ENCODE measurements at regions not wholly inside any gene's neighbourhood (a gene's known extent, or its start where the extent isn't known, plus 50 kb on each side); places are given as distances from the start of the nearest gene placed in this dataset.

DNA sequence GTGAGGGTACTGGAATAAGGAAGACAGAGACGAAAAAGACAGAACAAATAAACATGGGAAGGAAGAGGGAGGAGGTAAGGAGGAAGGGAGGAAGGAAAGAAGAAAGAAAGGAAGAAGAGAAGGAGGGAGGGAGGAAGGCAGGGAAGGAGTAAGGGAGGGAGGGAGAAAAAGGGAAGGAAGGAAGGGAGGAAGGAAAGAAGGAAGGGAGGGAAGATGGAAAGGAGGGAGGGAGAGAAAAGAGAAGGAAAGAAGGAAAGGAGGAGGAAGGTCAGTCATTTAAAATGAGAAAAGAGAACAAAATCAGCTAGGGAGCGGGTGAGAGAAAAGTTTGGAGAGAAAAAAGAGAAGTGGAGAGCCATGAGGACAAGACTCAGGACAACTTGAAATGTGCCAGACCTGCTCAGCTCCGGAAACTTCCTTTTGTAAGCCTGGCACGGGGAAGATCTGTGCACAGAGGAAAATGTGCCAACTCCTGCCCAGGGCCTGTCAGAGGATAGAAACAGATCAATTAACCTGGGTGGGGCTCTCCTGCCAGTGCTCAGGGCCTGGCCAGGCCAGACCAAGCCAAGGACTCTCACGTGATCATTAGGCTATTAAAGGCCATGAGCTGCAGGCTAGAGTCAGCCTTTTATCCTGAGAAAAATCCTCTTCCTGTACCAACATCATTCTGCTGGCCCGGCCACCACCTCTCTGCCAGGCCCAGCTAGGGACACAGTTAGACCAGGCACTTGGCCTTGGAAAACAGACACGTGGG, 50.1 kb upstream of the BCL6 start:
- Mint-ChIP-seq H3K36me3 (ENCODE audit: low read depth) (peaks cover 53% of the 10 kb centered on the region), H3K27ac (peak overlapping the region; percentile 25), H3K4me3 (no peak overlapping the region), H3K27me3 (no peaks in the 10 kb centered on the region), H3K4me1 (peaks cover 47% of the 10 kb centered on the region), H3K9me3 (peaks cover 18% of the 10 kb centered on the region)
- intact Hi-C loops (cut with micrococcal nuclease) = no loop called here
- no peak for DNase-seq

DNA sequence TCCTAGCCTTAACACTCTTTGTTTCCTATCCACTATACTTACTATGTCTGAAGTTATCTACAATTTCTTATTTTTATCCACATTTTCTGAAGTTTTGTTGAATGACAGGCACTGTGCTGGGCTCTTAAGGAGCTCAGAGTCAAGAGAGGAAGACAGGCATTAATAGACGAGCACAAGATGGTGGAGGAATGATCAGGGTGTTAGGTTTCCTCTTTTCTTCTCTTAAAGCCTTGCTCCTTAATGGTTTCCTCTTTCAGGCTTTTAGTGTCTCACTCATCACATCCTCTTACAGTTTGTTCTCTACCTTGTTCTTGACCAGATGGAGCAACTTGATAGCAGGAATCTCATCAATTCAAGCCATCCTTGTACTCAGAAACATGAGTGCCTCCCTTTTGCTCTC, 52.9 kb upstream of the BCL6 start:
- Mint-ChIP-seq H3K4me1 (peaks cover 66% of the 10 kb centered on the region), H3K9me3 (peaks cover 20% of the 10 kb centered on the region), H3K27ac (peak overlapping the region; percentile 97), H3K4me3 (peak overlapping the region; percentile 36), H3K36me3 (ENCODE audit: low read depth) (peaks cover 35% of the 10 kb centered on the region), H3K27me3 (no peaks in the 10 kb centered on the region)
- DNase-seq = no peak
- intact Hi-C loops (cut with micrococcal nuclease) = no loop called here

DNA sequence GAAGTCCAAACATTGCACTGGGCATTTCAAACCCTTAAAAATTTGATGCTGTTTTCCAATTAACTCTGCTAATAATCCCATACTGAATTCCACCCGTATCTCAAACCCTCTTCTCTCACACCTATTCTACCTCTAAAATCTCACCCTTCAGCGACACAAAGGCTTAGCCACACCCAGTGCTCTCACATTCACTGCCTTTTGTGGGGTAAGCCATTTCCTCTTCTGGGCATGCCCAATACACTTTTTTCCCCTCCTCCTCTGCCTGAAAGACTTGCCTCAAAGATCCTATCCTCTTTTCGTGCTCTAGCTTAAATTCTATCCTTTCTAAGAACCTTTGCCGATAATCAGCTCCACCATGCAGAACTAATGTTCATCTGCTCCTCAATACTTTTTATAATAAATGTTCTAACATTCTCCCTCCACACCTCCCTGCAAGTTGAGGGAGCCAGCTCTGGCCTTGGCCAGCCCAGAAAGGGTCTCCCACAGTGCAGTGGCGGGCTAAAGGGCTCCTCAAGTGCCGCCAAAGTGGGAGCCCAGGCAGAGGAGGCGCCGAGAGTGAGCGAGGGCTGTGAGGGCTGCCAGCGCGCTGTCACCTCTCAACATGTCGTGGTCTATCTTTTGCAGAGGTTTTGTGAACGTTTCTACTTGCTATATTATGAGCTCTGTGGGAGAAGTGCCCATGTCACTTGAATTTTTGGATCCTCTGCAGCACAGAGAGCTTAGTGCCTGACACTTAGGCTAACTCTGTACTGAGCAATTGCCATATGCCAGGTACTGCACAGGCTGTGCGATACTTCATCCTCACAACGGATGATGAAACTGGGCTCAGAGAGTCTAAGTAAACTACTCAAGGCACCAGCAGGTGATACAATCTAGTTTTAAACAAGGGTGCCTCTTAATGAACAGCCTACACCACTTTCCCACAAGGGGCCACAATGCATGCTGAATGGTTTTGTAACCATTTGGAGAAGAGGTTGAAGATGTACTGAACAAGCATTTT, 53.6 kb upstream of the BCL6 start:
- H3K27me3 Mint-ChIP-seq = no peaks in the 10 kb centered on the region
- H3K27ac Mint-ChIP-seq = peak overlapping the region; percentile 97
- H3K36me3 Mint-ChIP-seq (ENCODE audit: low read depth) = peaks cover 31% of the 10 kb centered on the region

DNA sequence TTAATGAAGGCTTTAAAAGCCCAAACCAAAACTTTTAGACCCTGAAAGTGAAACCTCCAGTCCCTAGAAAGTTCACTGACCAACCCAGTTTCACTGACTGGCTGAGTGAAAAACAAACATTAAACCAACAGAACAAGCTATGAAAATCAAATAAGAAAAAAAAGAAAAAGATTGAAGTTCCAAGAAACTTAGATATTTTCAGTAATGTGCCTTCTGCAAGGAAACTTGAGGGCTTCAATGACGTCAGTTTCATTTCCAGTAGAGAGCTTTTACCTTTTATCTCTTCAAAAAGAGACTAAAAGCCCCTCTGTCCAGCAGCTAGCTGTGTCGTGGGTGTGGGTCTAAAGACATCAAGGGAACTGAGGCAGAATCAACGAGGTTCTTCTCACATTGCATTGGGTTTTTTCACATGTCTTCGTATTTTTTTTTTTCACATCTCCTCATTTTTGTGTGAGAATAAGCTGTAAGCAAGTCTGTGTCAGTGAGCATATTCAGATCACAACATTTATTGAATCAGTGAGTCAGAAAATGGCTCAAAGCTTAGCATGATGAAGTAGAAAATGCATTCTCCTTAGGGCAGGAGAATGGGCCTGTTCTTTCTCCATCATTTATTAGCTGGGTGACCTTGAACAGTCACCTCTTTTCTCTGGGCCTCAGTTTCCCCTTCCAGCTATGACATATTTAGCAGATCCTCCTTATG, 54.8 kb upstream of the BCL6 start:
- H3K9me3 Mint-ChIP-seq = peaks cover 12% of the 10 kb centered on the region
- peak; percentile 84 for DNase-seq
- H3K4me3 Mint-ChIP-seq = peak overlapping the region; percentile 36
- H3K27me3 Mint-ChIP-seq = no peaks in the 10 kb centered on the region
- intact Hi-C loops (cut with micrococcal nuclease) = loop anchor here (2.0 to 10.0 kb wide), 8 partner anchors 71 to 925 kb away; partner anchors contain the start of gene LPP
- peaks cover 79% of the 10 kb centered on the region for H3K4me1 Mint-ChIP-seq
- H3K36me3 Mint-ChIP-seq (ENCODE audit: low read depth) = peaks cover 21% of the 10 kb centered on the region
- peak overlapping the region; percentile 97 for H3K27ac Mint-ChIP-seq

More for the DNA sequence above, 53.6 kb upstream of the BCL6 start:
- intact Hi-C loops (cut with micrococcal nuclease) = no loop called here
- peaks cover 70% of the 10 kb centered on the region for H3K4me1 Mint-ChIP-seq
- peaks cover 20% of the 10 kb centered on the region for H3K9me3 Mint-ChIP-seq
- peak overlapping the region; percentile 36 for H3K4me3 Mint-ChIP-seq
- peak; percentile 86 for DNase-seq

DNA sequence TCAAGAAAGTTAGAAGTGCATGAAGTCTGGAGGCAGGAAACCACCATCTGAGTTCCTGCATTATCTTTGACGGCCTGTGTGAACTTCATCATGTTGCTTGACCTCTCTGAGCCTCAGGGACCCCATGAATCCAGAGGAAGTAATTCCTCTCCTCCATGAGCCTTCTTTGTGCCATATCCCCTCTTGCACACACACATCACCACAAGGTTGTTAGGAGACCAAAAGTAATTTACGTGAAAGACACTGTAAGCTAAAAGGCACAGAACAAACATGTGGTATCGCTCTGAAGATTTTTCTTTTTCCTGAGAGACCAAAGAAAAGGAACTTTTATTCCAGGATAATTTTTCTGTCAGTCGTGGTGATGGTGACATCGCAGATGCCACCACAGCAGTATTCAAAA, 55.9 kb upstream of the BCL6 start:
- Mint-ChIP-seq H3K36me3 (ENCODE audit: low read depth) (peaks cover 20% of the 10 kb centered on the region), H3K4me3 (peak overlapping the region; percentile 36), H3K9me3 (peaks cover 16% of the 10 kb centered on the region), H3K27ac (peak overlapping the region; percentile 97), H3K4me1 (peaks cover 84% of the 10 kb centered on the region), H3K27me3 (no peaks in the 10 kb centered on the region)
- DNase-seq = peak; percentile 62
- intact Hi-C loops (cut with micrococcal nuclease) = loop anchor here (2.0 to 10.0 kb wide), 8 partner anchors 70 to 924 kb away; partner anchors contain the start of gene LPP

DNA sequence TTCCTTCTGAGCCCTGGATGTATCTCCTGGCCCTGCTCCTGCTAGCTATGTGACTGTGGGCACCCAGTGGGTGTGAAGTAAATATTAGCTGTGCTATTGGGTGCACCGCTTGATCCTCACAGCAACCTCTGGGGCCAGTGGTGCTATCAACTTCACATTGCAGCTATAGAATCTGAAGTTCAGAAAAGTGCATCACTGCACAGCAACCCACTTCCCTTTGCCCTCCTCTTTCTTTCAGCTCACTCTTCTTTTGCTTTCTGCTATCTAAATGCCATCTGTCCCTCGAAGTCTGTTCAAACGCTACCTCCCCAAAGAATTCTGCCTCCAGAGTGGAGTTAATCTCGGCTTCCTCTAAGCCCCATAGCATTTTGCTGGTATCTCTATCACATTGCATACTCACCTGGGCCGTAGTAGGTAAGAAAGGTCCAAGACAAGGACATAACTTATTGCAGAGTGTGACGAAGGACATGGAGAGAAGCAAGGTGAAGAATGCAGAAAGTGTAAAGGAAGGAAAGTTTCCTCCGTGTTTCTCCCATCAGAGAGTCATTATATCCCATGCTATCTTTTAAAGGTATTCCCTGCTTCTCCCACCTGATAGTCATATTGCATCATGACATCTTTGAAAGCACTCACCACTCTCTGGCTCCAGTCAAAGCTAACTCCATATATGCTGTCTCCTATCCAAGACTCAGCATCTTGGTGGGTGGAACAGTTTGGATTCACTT, 57.1 kb upstream of the BCL6 start:
- Mint-ChIP-seq H3K36me3 (ENCODE audit: low read depth) (peaks cover 17% of the 10 kb centered on the region), H3K27me3 (no peaks in the 10 kb centered on the region), H3K27ac (peak overlapping the region; percentile 97), H3K4me1 (peaks cover 89% of the 10 kb centered on the region), H3K4me3 (peak overlapping the region; percentile 36), H3K9me3 (peaks cover 22% of the 10 kb centered on the region)
- DNase-seq = peak; percentile 74
- intact Hi-C loops (cut with micrococcal nuclease) = loop anchor here (1.0 to 10.0 kb wide), 12 partner anchors 25 to 1114 kb away; partner anchors contain the start of genes BCL6 and LPP

DNA sequence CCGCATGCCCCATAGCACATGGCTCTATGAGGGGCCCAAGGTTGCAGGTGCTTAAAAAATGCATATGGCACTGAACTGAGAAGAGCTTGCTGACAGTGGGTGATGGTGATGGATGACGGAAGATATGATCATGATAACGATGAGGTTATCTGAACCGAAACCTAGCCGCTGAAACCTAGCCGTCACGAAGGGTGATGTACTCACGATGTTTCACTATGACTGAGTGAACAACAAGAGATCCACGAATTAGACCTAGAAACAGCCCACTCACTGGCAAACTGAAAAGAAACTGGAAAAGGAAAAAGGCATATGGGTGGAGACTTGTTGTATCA, 57.6 kb upstream of the BCL6 start:
- peaks cover 90% of the 10 kb centered on the region for H3K4me1 Mint-ChIP-seq
- H3K27ac Mint-ChIP-seq = peak overlapping the region; percentile 97
- intact Hi-C loops (cut with micrococcal nuclease) = loop anchor here (1.0 to 10.0 kb wide), 14 partner anchors 26 to 1114 kb away; partner anchors contain the start of genes BCL6 and LPP
- peak; percentile 94 for DNase-seq
- H3K27me3 Mint-ChIP-seq = no peaks in the 10 kb centered on the region
- H3K36me3 Mint-ChIP-seq (ENCODE audit: low read depth) = peaks cover 15% of the 10 kb centered on the region
- peaks cover 20% of the 10 kb centered on the region for H3K9me3 Mint-ChIP-seq
- peak overlapping the region; percentile 36 for H3K4me3 Mint-ChIP-seq

DNA sequence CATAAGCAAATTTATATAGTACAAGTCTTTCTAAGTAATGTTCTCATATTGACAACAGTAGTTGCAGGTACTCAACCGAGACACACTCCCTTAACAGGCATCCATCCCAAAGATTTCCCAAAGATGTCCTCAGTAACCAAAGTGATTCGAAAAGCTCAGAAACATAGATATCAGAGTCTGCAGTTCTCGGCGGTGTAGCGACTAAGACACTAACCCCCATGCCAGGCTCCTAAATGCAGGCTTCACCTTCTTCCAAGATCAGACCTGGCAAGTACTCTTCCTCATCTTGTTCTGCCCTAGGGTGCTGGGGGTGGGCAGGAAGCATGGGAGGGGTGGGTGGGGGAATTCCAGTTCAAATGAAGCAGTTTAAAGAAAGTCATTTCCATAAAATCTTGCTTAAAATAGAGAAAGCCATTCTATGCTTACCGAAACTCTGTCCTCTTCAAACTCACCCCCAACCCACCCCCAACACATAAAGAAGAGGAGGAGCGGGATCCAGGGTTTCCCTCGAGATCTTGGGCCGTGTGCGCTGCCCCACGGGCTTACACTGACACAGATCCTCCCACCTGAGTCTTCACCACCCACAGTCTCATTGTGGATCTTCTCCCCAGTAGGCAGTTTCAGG, 59.0 kb upstream of the BCL6 start:
- peak; percentile 70 for DNase-seq

DNA sequence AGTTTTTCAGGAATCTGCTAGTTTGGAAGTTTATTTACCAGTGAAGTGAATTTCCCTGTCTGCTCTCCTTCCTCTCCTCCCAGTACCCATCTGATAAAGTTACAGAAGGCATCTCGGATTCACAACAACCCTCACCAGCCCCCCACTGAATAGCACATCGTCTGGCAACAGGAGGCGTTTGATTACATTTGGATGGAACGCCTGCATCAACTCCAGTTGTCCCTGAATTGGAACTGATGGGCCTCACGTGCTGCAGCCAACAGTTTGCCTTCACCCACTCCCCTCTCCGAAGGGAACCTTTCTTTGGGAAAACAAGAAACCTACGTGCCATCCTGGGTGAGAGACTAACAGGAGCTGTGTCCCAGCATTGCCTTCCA, 59.5 kb upstream of the BCL6 start:
- Mint-ChIP-seq H3K27ac (peak overlapping the region; percentile 90), H3K27me3 (no peaks in the 10 kb centered on the region), H3K4me3 (peak overlapping the region; percentile 43), H3K9me3 (peaks cover 18% of the 10 kb centered on the region), H3K4me1 (peaks cover 76% of the 10 kb centered on the region), H3K36me3 (ENCODE audit: low read depth) (peaks cover 11% of the 10 kb centered on the region)
- DNase-seq = peak; percentile 62
- intact Hi-C loops (cut with micrococcal nuclease) = loop anchor here (5.0 to 10.0 kb wide), 8 partner anchors 48 to 920 kb away; partner anchors contain the start of gene LPP

More for the DNA sequence above, 59.0 kb upstream of the BCL6 start:
- Mint-ChIP-seq H3K27ac (peak overlapping the region; percentile 90), H3K27me3 (no peaks in the 10 kb centered on the region), H3K36me3 (ENCODE audit: low read depth) (peaks cover 11% of the 10 kb centered on the region), H3K9me3 (peaks cover 18% of the 10 kb centered on the region), H3K4me3 (peak overlapping the region; percentile 43), H3K4me1 (peaks cover 81% of the 10 kb centered on the region)
- intact Hi-C loops (cut with micrococcal nuclease) = loop anchor here (5.0 to 10.0 kb wide), 7 partner anchors 258 to 921 kb away; partner anchors contain the start of gene LPP

DNA sequence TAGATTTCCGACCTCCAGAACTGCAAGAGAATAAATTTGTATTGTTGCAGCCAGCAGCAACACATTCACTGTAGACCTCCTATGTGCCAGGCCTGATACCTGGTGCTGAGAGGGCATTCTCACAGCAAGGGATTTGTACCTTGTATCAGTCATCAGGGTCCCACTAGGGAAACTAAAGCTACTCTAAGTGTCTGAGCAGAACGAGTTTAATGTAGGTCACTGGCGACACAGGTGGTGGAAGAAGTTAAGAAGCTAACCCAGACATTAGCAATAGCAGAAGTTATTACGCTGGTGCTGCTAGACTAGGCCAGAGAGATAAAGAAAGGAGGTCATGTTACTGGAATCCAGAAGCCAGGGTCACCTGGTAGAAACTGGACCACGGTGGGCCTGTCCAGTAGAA, 60.5 kb upstream of the BCL6 start:
- H3K9me3 Mint-ChIP-seq = peaks cover 18% of the 10 kb centered on the region
- peaks cover 11% of the 10 kb centered on the region for H3K36me3 Mint-ChIP-seq (ENCODE audit: low read depth)

DNA sequence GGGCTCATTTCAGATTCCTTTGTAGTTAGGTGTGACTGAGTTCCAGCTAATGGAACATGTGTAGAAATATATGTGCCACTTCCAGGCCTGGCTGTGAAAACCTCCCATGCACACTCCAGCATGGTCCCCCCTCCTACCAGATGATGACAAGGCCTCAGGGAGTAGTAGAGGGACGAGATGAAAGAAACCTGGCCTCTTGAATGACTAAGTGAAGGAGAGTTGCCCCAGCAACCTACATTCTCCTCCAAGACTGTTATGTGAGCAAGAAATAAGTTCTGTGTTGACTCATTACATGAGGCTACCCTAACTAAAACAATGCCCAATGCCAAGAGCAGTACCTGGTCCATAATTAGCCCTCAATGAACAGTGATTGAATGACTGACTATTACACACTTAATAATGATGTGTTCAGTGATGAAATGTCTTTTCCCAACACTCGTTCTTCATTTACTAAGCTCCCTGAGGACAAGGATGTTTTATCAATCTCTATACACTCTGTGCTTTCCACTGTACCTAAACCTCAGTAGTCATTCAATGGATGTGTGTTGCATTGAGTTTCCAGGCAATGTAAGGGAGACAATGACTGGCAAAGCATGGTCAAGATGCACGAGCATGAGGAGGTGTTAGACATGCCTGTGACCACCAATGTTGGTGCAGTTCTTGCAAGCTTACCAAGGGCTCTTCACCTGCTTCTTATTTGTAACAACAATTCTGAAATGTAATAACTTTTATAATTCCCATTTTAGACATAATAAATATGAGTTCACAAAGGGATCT, 62.0 kb upstream of the BCL6 start:
- peak overlapping the region; percentile 43 for H3K4me3 Mint-ChIP-seq

More for the DNA sequence above, 60.5 kb upstream of the BCL6 start:
- Mint-ChIP-seq H3K4me1 (peaks cover 71% of the 10 kb centered on the region), H3K4me3 (no peak overlapping the region), H3K27me3 (no peaks in the 10 kb centered on the region), H3K27ac (peak overlapping the region; percentile 90)
- intact Hi-C loops (cut with micrococcal nuclease) = loop anchor here (2.0 to 10.0 kb wide), 6 partner anchors 47 to 921 kb away; no protein-coding TSS in a partner anchor
- DNase-seq = peak; percentile 55

More for the DNA sequence above, 62.0 kb upstream of the BCL6 start:
- Mint-ChIP-seq H3K4me1 (peaks cover 68% of the 10 kb centered on the region), H3K36me3 (ENCODE audit: low read depth) (peaks cover 12% of the 10 kb centered on the region), H3K27me3 (no peaks in the 10 kb centered on the region), H3K27ac (peak overlapping the region; percentile 95), H3K9me3 (peaks cover 16% of the 10 kb centered on the region)
- intact Hi-C loops (cut with micrococcal nuclease) = loop anchor here (1.0 to 10.0 kb wide), 9 partner anchors 27 to 922 kb away; partner anchors contain the start of gene BCL6
- peak; percentile 74 for DNase-seq

Data from activated CD4-positive, alpha-beta T cell treated with anti-CD3 and anti-CD28 coated beads, Interleukin-2, amount 10 ng/mL, durations not matched to agents 24 days and 14 days (primary cell).